HG03103 (cell line): ENCODE measurements at regions not wholly inside any gene's neighbourhood (a gene's known extent, or its start where the extent isn't known, plus 50 kb on each side); places are given as distances from the start of the nearest gene placed in this dataset.

Experiments used
- ATAC-seq: cut with Tn5 transposase; IDR thresholded peaks from one replicate; pipeline ENCODE4 v1.9.1; 2021; ENCODE audit warnings: low read depth; ENCODE audit not compliant: unreplicated experiment

DNA sequence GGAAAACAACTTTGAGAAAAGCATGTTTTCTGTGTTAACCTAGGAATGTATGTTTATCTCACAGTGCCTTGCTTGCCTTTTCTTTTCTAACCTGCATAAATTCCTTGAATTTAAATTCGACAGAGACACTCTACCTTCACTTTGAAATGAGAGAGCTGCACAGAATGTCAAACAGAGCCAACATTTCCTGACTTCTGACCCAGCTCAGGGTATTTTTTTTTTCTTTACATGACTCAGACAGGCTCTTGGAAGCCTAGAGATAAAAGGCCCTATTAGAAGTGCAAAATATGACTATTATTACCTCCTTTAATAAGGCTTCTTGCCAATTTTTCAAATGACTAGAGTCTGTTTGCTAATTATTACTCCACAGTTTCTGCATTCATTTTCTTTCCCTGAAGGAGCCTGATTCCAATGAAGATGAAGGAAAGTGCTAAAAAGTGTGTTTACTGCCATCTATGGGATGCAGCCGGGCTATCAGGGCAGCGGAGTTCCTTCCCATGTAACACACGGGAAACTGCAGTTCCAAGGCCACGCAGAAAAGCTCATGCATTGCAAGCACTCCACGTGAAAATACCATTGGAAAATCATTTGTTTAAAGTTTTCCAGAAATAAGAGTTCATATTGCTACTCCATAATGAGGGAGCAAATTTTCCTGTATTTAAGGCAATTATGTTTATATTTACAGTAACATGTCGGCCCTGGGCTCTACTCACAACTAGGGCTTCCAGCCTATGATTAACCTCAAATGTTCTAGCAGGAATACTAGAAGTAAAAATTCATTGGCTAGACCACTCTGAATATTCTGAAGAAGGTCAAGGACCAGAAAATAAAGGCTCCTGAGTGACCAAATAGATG is 485.6 kb downstream of the ZSWIM6 start:
- ATAC-seq: no peak

- no peak for ATAC-seq
Measured at GRCh38 chr5:61820836-61821235, 485.2 kb upstream of the KIF2A start.

DNA sequence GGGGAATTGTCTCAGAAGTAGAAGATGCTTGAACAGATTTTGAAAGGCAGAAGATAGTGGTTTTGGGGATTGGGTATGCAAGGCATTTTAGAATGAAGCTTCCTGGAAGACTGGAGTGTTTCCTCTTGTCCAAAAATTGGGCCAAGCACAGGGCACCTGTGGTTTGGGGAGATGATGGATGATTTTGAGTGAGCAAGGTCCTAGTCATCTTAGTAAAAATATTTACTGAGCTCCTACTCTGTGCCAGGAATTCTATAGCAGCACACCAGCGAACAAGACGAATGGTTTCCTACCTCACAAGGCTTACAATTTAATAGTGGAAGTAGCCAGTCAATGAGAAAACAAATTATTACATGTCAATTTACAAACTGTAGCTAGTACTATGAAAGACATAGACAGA is 484.4 kb upstream of the KIF2A start:
- no peak for ATAC-seq

DNA sequence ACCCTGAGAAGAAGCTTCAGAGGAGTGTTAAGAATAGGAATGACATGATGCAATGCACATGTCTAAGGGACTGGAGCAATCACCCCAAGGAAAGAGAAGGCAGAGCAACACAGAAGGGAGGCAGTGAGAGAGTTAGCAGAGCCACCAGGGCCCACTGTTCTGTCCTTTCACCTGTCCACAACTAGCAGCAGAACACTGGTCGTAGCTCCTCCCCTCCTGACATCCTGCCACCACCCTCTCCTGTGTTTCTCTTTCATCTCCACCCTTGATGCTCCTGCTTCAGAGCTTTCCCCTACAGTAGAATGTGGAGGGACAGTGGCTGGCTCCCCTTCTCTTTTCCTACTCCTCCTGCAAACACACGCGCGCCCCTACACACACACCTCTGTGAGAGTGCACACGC is 483.4 kb upstream of the KIF2A start:
- no peak for ATAC-seq

DNA sequence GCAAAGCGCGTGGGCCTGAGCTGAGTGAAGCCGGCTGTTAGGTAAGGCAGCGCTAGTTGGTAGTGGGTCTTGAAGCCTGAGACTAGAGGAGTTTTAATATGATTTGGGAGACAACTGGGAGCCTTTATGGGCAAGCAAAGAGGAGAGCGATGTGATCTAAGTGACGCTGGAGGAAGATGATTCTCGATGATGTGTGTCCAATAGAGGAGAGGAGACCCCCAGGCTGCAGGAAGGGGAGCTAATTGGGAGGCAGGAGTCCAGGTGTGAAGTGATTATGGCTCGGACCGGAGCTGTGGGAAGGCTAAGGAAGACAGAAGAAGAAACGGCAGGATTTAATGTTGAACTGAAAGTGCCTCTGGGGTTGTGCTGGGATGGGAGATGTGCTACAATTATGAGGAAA is 482.9 kb upstream of the KIF2A start:
- no peak for ATAC-seq

GRCh38 chr5:61823781-61824180 is 482.2 kb upstream of the KIF2A start:
- ATAC-seq: no peak

GRCh38 chr5:61824396-61824795 is 481.6 kb upstream of the KIF2A start:
- ATAC-seq: no peak

DNA sequence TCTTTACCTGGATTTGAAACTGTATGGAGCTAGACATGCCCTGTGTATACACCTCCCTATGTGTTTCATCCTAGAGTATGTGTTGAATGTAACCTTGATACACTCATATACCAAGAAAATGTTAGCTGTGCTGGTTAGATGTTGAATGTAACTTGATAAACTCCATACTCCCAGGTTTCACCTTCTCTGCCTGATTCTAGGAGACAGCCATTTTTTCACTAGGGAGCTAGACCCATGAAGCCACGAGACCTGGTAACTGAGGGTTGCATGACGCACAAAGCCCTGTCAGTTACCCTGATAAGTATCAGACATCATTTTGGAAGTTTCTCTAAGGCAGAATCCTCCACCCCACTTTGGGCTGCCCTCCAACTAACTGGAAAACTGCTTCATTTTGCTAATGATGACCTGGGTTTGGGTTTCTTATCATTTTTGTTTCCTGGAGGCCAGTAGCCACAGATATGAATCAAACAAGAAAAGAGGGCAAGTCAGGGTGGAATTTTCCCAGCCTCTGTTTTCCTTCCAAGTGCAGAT is 478.5 kb upstream of the KIF2A start:
- ATAC-seq: no peak

DNA sequence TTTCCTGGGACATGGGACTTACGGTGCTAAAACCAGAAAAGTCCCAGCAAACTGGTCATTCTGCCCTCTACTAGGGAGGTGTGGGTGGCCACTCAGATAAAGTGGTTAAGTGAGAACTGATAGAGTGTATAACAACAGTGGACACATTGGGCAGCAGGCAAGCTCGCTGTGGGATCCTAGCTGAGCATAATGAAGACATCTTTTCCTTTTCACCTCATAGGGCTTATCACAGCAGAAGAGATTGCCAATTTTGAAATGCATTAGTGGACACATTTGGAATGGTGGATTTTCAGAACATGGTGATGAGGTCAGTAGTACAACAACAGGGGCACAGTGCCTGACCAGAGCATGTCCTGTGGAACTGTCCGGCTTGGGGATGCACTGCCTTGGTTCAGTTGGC is 477.1 kb upstream of the KIF2A start:
- no peak for ATAC-seq

- no peak for ATAC-seq
Measured at GRCh38 chr5:61831736-61832135, 474.3 kb upstream of the KIF2A start.

DNA sequence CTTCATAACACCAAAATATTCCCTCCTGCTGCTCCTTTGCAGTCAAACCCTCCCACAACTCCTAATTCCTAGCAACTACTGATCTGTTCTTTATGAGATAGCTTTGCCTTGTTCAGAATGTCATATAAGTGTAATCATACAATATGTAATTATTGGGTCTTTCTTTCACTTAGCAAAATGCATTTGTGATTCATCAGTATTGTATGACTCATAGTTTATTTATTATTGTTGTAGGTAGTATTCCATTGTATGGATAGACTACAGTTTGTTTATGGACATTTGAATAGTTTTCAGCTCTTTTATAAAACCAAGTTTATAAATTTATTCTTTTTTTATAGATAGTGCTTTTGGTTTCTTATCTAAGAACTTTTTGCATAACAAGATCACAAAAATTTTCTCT is 468.2 kb upstream of the KIF2A start:
- ATAC-seq: no peak

DNA sequence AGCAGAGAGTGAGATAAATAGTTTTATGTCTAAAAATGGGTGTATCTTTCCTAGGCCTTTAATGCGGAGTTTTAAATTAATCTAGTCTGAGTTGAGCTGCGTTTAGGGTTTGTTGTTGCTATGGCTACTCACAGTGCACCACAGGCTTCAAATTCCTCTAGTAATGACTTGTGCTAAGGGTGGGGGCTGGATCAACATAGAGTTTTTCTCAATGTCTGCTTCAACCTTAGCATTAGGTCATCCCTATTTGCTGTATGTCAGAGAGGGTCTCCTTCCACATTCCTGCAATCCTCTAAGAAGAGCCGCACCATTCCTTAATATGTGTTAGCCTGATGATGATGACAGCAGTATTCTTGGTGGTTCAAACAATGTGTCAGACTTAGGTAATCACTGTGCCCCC is 465.6 kb upstream of the KIF2A start:
- ATAC-seq: no peak

DNA sequence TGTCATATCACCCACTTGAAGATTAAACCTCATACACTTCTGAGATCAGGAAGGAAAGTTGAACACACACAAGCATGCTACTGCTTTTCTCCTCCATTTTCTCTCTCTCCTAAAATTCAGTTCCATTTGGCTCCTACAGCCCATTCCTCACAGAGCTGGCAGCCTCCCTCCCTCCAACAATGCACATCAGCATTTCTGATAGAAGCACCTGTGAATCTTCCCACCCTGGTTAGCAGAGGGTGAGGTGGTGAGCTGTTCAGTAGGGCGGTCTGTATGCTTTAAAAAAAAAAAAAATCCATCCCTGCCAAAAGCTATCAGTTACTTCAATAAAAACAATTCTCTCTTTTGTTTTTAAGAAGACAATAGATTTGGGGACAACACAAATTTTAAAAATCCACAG is 463.2 kb upstream of the KIF2A start:
- ATAC-seq: no peak

GRCh38 chr5:61850696-61851095 is 455.3 kb upstream of the KIF2A start:
- no peak for ATAC-seq

DNA sequence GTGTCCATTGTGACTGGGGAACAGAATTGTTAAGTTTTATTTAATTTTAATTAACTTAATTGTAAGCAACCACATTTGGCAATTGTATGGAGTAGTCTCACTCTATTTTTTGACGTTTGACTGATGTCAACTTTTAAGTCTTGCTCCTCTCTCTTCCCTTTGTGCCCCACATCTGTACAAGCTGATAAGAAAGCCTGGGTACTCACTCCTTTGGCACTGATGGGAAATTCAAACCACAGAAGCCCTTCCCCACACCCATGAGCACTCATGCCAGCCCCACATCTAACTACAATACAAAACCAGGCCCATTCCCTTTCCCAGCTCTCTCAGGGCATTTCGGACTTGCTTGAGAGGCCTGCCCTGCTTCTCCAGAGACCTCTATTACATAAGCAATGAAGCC is 451.5 kb upstream of the KIF2A start:
- no peak for ATAC-seq

DNA sequence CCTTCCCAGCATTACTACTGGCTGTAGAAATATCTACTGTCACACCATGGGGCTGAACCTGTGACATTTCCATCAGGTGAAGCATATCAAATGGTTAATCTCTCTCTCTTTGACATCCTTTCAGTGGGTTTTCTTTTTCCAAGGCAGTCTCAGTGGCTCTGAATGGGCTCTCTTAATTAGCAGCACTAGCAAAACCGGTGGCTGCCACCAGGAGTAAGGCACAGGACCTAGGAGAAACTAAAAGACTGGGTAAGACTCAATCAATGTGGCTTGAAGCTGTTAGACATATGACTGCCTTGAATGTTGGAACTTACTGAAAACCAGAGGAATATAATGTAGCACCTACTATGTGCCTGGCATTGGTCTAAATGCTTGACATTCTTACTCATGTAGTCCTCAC is 445.0 kb upstream of the KIF2A start:
- no peak for ATAC-seq

DNA sequence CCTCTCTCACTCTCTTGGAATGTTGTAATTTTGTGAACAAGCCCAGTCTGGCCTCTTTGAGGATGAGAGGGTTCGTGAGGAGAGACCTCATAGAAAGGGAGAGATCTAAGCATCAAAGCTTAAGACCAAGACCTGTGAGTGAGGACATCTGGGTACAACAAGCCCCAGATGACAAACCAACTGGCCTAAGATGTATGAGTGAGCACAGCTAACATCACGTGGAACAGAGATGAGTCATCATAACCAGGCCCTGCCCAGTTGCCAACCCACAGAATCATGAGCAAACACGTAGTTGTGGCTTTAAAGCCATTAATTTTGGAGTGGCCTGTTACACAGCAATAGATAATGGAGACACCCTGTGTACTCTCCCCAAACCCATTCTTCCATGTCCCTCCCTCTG is 439.1 kb upstream of the KIF2A start:
- ATAC-seq: peak; percentile 79

DNA sequence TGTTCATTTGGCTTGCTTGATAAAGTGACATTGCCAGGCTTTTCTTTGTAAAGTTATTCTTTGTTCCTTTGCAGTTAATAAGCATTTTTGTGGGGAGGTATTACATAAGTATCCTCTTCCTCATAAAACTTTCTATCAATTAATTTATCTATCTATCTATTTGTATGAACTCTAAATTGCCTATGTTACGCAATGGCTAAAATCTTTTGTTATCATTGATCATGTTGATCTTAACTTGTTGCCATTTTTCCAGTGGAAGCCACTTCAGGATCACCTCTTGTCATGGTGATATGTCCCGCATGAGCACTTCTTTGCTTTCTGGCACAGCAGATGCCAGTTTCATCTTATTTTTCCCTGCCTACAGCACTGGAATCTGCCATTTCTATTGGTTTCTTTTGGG is 436.7 kb upstream of the KIF2A start:
- ATAC-seq: no peak

DNA sequence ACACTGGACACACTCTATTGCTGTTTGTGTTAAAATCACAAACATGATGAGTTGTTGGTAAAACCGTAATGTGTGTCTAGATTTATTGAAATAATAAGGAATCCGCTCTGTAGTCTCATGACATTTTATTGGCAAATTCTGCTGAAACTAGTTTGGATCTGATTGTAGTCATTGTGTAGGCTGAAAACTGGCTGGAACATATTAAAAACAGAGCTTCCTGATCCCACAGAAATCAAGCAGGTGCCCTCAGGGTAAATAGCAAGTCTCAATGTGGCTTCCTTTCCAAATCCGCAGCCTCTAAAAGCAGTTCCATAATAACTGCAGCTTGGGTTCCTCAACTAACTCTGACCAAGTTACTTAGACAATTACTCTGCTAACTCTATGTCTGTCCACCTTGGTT is 427.5 kb upstream of the KIF2A start:
- no peak for ATAC-seq

DNA sequence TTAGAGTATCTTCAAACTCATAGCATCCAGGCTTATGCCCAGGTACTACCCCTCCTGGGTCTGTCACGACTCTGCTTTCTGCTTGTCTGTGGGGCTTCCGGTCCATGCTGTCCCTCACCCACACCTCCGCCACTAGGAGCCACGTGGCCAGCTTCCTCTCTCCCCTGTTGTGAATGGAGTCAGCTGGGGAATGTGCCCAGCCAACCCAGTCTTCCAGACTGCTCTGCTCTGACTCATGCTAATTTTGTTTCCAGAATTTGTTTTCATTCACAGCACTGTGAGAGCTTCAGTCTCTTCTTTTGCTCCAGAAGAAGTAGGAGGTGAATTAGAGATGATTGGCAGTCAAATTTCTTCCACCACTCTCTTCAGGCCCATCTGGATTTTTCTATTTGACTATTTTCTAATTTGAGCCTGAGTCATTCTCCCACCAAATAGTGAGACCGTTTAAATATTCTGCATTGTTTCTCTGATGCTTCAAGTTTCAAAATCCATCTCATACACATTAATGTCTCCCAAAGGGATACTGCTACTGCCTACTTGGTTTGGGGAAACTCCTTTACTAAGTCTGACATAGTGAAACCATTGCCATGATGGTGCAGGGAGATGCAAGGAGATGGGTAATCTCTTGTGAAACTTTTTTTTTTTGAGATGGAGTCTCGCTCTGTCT is 424.1 kb upstream of the KIF2A start:
- no peak for ATAC-seq

DNA sequence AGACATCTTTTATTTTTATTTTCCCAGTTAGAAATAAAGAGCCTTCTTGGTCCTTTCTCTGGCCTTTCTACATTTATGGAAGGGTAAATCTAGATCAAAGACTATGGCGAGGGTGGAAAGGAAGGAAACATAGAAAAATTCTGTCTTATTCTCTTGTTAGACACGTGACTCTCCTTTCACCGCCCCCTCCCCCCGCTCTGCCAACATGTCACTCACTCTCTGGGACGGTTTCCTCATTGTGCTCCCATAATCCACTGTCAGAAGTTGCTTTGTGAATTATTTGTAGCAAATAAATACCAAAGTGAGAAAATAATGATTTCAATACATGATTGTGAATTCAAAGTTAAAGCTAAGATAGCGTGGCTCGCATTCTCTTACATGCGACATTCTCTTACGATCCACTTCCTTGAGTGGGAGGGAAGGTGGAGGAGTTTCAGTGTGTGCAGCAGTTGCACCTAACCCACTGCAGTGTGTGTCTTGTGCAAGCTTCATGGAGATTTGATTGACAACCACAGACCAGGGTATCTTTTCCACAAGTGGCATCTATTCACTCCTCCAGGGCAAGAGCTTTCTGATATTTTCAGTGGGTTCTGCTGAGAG is 423.0 kb upstream of the KIF2A start:
- ATAC-seq: no peak
